ENCODE measurements at regions not wholly inside any gene's neighbourhood (a gene's known extent, or its start where the extent isn't known, plus 50 kb on each side); places are given as distances from the start of the nearest gene placed in this dataset.

DNA sequence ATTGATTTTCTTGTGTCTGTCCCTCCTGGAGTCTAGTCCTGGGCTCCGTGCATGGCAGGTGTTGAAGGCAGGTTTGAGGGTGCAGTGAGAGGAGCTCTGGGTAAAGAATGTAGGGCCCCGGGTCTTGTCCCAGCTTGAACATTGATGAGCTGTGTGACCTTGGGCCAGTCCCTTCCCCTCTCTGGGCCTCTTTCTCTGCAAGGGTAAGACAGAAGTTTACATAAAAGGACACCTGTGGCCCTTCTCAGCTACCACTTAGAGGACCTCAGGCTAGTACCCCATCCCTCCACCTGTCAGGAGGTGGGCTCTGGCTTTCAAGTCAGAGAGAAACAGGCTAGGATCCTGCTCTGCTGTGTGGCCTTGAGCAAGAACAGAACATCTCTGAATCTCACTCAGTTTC, 55.3 kb upstream of the CTNNBL1 start:
- TF ChIP-seq, protein P1, sequence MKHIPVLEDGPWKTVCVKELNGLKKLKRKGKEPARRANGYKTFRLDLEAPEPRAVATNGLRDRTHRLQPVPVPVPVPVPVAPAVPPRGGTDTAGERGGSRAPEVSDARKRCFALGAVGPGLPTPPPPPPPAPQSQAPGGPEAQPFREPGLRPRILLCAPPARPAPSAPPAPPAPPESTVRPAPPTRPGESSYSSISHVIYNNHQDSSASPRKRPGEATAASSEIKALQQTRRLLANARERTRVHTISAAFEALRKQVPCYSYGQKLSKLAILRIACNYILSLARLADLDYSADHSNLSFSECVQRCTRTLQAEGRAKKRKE (CRISPR knock-in tag; IDR thresholded peaks at IDR 0.05; ENCODE audit: low read depth): no peak
- TF ChIP-seq, protein P2, sequence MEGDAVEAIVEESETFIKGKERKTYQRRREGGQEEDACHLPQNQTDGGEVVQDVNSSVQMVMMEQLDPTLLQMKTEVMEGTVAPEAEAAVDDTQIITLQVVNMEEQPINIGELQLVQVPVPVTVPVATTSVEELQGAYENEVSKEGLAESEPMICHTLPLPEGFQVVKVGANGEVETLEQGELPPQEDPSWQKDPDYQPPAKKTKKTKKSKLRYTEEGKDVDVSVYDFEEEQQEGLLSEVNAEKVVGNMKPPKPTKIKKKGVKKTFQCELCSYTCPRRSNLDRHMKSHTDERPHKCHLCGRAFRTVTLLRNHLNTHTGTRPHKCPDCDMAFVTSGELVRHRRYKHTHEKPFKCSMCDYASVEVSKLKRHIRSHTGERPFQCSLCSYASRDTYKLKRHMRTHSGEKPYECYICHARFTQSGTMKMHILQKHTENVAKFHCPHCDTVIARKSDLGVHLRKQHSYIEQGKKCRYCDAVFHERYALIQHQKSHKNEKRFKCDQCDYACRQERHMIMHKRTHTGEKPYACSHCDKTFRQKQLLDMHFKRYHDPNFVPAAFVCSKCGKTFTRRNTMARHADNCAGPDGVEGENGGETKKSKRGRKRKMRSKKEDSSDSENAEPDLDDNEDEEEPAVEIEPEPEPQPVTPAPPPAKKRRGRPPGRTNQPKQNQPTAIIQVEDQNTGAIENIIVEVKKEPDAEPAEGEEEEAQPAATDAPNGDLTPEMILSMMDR (IDR thresholded peaks at IDR 0.05): no peak
- no peak overlapping the region for H3K4me3 ChIP-seq
- no peaks in the 10 kb centered on the region for H3K4me1 ChIP-seq
- H3K4me2 ChIP-seq: no peak overlapping the region
- H3K9me3 ChIP-seq: peaks cover 22% of the 10 kb centered on the region; the same call in 2 of the 3 replicates
- ChIA-PET CTCF (interaction anchor here (1.7 kb wide), 1 partner anchor 8 kb away, joined by 3 read pairs; no protein-coding TSS in a partner anchor), POLR2A (no interaction called here)
- no peak for ATAC-seq
- no peak for FAIRE-seq
- H3K27ac ChIP-seq: no peak overlapping the region
- DNase-seq (ENCODE audit: low read depth in 1 of 2, low spot score in 1 of 2): no peak
- 23% methylated on average over 2 of the region's 2 CpGs for WGBS (ENCODE audit: missing lambda C conversion rate)

DNA sequence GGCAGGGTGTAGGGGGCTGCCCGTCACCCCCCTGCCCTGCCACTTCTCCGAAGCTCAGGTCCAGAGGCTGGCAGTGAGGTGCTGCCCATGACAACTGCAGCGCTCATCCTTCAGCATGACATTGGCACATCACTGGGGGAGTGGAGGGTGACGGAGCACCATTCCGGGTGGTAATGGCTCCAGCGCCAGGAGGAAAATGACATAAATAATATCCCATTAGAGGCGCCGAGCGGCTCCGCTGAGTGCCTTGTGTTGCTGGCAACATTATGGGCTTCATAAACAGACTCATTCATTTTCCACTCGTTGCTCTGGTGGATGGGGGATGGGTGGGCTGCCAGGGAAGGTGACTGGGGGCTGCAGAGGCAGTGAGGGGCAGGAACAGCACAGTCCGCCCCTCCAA, 56.9 kb upstream of the CTNNBL1 start:
- TF ChIP-seq MAFK (IDR thresholded peaks at IDR 0.05; ENCODE audit: partially characterized antibody) (no peak), NFE2L2 (conservative IDR thresholded peaks at IDR 0.05; ENCODE audit: low read length) (no peak), CHD2 (IDR thresholded peaks at IDR 0.05; ENCODE audit: low read length, partially characterized antibody) (no peak), ZC3H11A (IDR thresholded peaks at IDR 0.05) (no peak), HOXB5 (CRISPR knock-in tag; IDR thresholded peaks at IDR 0.05) (no peak), POLR2A (IDR thresholded peaks at IDR 0.05; ENCODE audit: low read length) (no peak), ZFP36 (IDR thresholded peaks at IDR 0.05; ENCODE audit: borderline replicate concordance, partially characterized antibody) (no peak), PHF8 (IDR thresholded peaks at IDR 0.05; ENCODE audit: borderline replicate concordance, low read depth) (no peak), ZSCAN20 (CRISPR knock-in tag; IDR thresholded peaks at IDR 0.05) (no peak), RNF2 (IDR thresholded peaks at IDR 0.05; ENCODE audit: borderline replicate concordance, low read depth) (no peak), HEYL (CRISPR knock-in tag; IDR thresholded peaks at IDR 0.05) (no peak), CHD4 (IDR thresholded peaks at IDR 0.05; ENCODE audit: borderline replicate concordance) (no peak), RCOR1 (IDR thresholded peaks at IDR 0.05; ENCODE audit: low read depth, low read length) (no peak), KDM5A (IDR thresholded peaks at IDR 0.05) (no peak), POLR2AphosphoS2 (conservative IDR thresholded peaks at IDR 0.05; ENCODE audit: low read length) (no peak), SMC3 (IDR thresholded peaks at IDR 0.05) (no peak)
- TF ChIP-seq, protein P2 (IDR thresholded peaks at IDR 0.05): no peak
- TF ChIP-seq, protein P1 (CRISPR knock-in tag; IDR thresholded peaks at IDR 0.05; ENCODE audit: low read depth): no peak
- H3K27ac ChIP-seq: no peak overlapping the region
- no peak overlapping the region for H3K4me2 ChIP-seq
- ATAC-seq: no peak
- no peaks in the 10 kb centered on the region for H3K4me1 ChIP-seq
- no peak for FAIRE-seq
- H3K9me3 ChIP-seq: peaks cover 25% of the 10 kb centered on the region; the same call in 2 of the 3 replicates
- CTCF ChIA-PET: interaction anchor here (1.7 kb wide), 1 partner anchor 9 kb away, joined by 3 read pairs; no protein-coding TSS in a partner anchor
- DNase-seq (ENCODE audit: low read depth in 1 of 2, low spot score in 1 of 2): no peak
- 64% methylated on average over 9 of the region's 12 CpGs for WGBS (ENCODE audit: missing lambda C conversion rate)
- POLR2A ChIA-PET: no interaction called here
- H3K4me3 ChIP-seq: no peak overlapping the region
